IgD-negative memory B cell (primary cell): ENCODE measurements at regions not wholly inside any gene's neighbourhood (a gene's known extent, or its start where the extent isn't known, plus 50 kb on each side); places are given as distances from the start of the nearest gene placed in this dataset.

Experiments used
- H3K27ac Mint-ChIP-seq, 3 donors: one replicate each; pipeline ENCODE4 v1.8.0; 2020 to 2022; ENCODE audit warnings: mild to moderate bottlenecking in 3 of 3, mixed read lengths in 3 of 3, moderate library complexity in 1 of 3
- H3K27me3 Mint-ChIP-seq: one replicate; pipeline ENCODE4 v1.8.0; 2021; ENCODE audit warnings: mixed read lengths
- H3K36me3 Mint-ChIP-seq: one replicate; pipeline ENCODE4 v1.8.0; 2020; ENCODE audit warnings: mild to moderate bottlenecking, mixed read lengths
- H3K4me1 Mint-ChIP-seq, 3 donors: one replicate each; pipeline ENCODE4 v1.8.0; 2020 to 2022; ENCODE audit warnings: mixed read lengths in 3 of 3, mild to moderate bottlenecking in 1 of 3
- H3K4me3 Mint-ChIP-seq, 4 donors: one replicate each; pipeline ENCODE4 v1.8.0; 2020 to 2022; ENCODE audit warnings: mild to moderate bottlenecking in 4 of 4, mixed read lengths in 4 of 4, moderate library complexity in 3 of 4
- H3K9me3 Mint-ChIP-seq, 3 donors: one replicate each; pipeline ENCODE4 v1.8.0; 2020 to 2021; ENCODE audit warnings: mixed read lengths in 3 of 3, mild to moderate bottlenecking in 1 of 3

DNA sequence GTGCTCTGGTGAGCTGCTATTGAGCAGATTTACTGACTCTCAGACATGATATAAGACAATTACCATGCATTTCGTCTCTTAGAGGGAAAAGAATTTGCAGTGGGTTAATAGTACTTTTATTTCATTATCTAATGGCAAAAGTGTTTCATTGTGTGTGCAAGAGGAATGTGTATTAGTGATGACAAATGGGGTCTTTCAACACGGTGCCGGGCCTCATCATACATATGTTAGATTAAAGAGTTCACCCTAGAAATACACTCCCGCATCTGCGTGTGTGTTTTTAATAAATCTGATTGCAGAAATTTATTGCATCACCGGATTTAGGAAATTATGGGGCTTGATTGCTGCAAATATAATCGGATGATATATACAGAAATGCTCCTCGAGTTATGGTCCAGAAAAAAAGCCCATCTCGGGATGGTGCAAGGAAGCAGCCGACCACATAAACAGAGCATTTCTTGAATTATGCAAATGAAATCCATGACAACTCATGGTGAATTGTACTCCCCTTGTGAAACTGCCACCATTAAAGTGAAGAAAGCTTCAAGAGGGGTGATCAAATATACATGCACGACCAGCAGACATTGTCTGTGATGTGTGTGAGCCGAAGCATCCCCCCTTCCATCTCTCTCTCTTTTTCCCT lies 156.0 kb downstream of the PHETA1 start:
- Mint-ChIP-seq H3K36me3 (no peaks in the 10 kb centered on the region), H3K9me3 (no peaks in the 10 kb centered on the region), H3K27me3 (peaks cover 5% of the 10 kb centered on the region), H3K4me1 (peaks cover 0 to 1% (median 0%) of the 10 kb centered on the region in 3 donors), H3K4me3 (no peak overlapping the region), H3K27ac (no peak overlapping the region)

DNA sequence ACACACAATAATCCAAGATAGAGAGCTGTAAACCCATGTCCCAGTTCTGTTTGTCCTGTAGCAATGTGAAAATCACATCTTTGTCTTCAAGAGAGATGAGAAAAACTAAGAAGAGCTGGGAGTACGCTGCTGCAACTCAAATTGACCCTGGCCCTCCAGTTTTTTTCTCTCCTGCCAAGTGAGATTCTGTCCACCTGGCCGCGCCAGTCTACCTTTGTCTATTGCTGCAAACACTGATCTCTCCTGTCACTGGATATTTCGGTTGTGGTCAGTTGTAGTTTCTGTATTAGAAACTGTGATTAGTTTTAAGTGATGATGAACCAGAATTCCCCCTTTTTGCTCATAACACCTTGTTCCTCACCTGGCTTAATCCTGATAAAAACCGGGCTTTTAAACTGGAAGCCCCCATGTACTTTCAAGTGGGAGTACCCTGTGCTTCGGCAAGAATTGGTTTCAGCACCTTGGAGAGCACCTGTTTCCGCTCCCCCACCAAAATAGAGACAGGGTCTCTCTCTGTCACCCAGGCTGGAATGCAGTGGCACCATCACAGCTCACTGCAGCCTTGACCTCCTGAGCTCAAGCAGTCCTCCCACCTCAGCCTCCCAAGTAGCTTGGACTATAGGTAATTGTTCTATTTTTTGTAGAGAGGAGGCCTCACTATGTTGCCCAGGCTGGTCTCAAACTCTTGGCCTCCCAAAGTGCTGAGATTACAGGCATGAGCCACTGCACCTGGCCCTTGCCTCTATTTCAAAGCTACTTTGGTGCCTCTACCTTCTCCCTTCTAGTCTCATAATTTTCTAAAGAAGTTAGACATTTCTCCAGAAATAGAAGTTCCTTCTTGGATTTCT lies 156.8 kb downstream of the PHETA1 start:
- peaks cover 3% of the 10 kb centered on the region for H3K36me3 Mint-ChIP-seq
- H3K4me1 Mint-ChIP-seq, result peaks cover 0 to 1% (median 1%) of the 10 kb centered on the region in 3 donors
- no peak overlapping the region for H3K4me3 Mint-ChIP-seq
- no peak overlapping the region for H3K27ac Mint-ChIP-seq
- peaks cover 5% of the 10 kb centered on the region for H3K27me3 Mint-ChIP-seq
- no peaks in the 10 kb centered on the region for H3K9me3 Mint-ChIP-seq

- Mint-ChIP-seq H3K27ac (no peak overlapping the region), H3K27me3 (peaks cover 7% of the 10 kb centered on the region), H3K9me3 (no peaks in the 10 kb centered on the region), H3K4me1 (peaks cover 0 to 1% (median 0%) of the 10 kb centered on the region in 3 donors), H3K4me3 (no peak overlapping the region), H3K36me3 (peaks cover 3% of the 10 kb centered on the region)
These were observed 159.1 kb downstream of the PHETA1 start for GRCh38 chr12:111209811-111210210.

GRCh38 chr12:111207761-111208160 lies 161.1 kb downstream of the PHETA1 start:
- Mint-ChIP-seq H3K27me3 (peaks cover 8% of the 10 kb centered on the region), H3K4me1 (peaks cover 0 to 1% (median 0%) of the 10 kb centered on the region in 3 donors), H3K27ac (no peak overlapping the region), H3K4me3 (no peak overlapping the region), H3K36me3 (peaks cover 3% of the 10 kb centered on the region), H3K9me3 (no peaks in the 10 kb centered on the region)

- H3K36me3 Mint-ChIP-seq, result peaks cover 3% of the 10 kb centered on the region
- no peak overlapping the region for H3K4me3 Mint-ChIP-seq
- no peak overlapping the region for H3K27ac Mint-ChIP-seq
These were observed 164.1 kb downstream of the PHETA1 start for GRCh38 chr12:111204788-111205241.

DNA sequence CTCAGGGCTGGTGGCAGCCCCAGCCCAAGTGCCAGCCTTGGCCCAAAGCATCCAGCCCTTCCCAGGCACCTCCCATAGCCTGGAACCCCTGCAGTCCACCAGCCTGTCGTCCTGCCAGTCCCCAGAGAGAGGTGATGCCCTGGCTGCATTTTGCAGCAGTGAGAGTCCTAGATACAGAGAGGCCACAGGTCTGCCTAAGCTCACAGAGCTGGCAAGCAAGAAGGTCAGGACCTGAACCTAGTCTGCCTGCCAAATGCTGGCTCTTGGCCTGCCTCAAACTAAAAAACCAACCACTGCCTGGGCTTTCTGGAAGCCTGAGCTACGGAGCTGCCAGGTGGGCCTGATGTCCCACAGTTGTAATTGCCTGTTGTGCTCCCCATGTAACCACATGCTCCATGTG lies 164.9 kb downstream of the PHETA1 start:
- peaks cover 0 to 3% (median 0%) of the 10 kb centered on the region in 3 donors for H3K9me3 Mint-ChIP-seq
- H3K4me1 Mint-ChIP-seq, result peaks cover 0 to 1% (median 0%) of the 10 kb centered on the region in 3 donors
- peaks cover 11% of the 10 kb centered on the region for H3K27me3 Mint-ChIP-seq
- H3K27ac Mint-ChIP-seq, result no peak overlapping the region
- H3K4me3 Mint-ChIP-seq, result no peak overlapping the region
- H3K36me3 Mint-ChIP-seq, result peaks cover 3% of the 10 kb centered on the region

More at GRCh38 chr12:111204788-111205241, 164.1 kb downstream of the PHETA1 start:
- H3K9me3 Mint-ChIP-seq, result peaks cover 0 to 3% (median 0%) of the 10 kb centered on the region in 3 donors
- peaks cover 11% of the 10 kb centered on the region for H3K27me3 Mint-ChIP-seq
- peaks cover 0 to 1% (median 0%) of the 10 kb centered on the region in 3 donors for H3K4me1 Mint-ChIP-seq

DNA sequence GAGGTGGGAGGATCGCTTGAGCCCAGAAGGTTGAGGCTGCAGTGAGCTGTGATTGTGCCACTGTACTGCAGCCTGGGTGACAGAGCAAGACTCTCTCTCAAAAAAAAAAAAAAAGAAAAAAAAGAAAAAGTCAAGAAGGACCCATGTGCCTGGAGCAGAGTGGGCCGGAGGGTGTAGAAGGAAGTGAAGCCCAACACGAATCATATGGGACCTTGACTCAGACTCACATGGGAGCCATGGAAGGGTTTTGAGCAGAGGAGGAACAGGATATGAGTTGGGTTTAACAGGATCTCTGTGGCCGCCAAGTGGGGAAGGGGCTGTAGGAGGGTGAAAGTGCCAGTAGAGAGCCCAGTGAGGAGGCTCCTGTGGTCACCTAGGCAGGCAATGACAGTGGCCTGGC lies 165.4 kb downstream of the PHETA1 start:
- Mint-ChIP-seq H3K4me3 (no peak overlapping the region), H3K27me3 (peaks cover 11% of the 10 kb centered on the region), H3K27ac (no peak overlapping the region), H3K4me1 (peaks cover 0 to 1% (median 0%) of the 10 kb centered on the region in 3 donors), H3K9me3 (peaks cover 0 to 3% (median 0%) of the 10 kb centered on the region in 3 donors), H3K36me3 (peaks cover 3% of the 10 kb centered on the region)

DNA sequence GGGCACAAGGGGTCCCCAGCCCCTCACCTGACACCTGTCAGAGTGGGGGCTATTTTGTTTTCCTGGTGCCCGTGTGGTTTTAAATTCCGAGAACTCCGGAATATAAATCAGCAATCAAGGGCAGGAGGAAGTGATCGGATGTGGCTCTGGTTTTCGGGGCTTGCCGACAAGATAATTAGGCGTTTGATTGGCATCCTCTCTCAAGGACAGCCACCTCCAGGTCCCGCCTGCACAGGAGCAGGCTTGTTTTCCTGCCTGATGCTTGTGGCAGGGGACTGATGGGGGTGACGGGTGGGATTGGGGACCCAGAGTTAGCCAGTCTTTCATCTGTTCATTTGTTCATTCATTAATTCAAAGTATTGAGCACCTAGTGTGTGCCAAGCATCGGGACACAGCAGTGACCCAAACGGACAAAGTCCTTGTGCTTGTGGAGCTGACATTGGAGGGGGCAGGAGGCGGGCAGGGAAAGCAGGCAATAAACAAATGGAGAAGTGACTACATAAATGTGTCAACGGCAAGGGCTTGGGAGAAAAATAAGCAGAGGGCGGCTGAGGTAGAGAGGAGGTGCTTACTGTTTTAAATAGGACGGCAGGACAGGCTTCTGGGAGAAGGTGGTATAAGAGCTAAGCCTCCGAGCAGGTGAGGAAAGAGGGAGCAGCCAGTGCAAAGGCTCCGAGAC lies 166.5 kb downstream of the PHETA1 start:
- H3K27ac Mint-ChIP-seq, result no peak overlapping the region
- H3K4me3 Mint-ChIP-seq, result no peak overlapping the region

GRCh38 chr12:111201495-111202236 lies 167.2 kb downstream of the PHETA1 start:
- H3K4me3 Mint-ChIP-seq, result no peak overlapping the region

More for the DNA sequence above, 166.5 kb downstream of the PHETA1 start:
- Mint-ChIP-seq H3K27me3 (peaks cover 13% of the 10 kb centered on the region), H3K9me3 (peaks cover 0 to 3% (median 0%) of the 10 kb centered on the region in 3 donors), H3K4me1 (no peaks in the 10 kb centered on the region), H3K36me3 (peaks cover 2% of the 10 kb centered on the region)

GRCh38 chr12:111201036-111201435 lies 167.9 kb downstream of the PHETA1 start:
- peaks cover 19% of the 10 kb centered on the region for H3K27me3 Mint-ChIP-seq
- no peak overlapping the region for H3K4me3 Mint-ChIP-seq
- peaks cover 3% of the 10 kb centered on the region for H3K36me3 Mint-ChIP-seq
- H3K4me1 Mint-ChIP-seq, result no peaks in the 10 kb centered on the region
- H3K27ac Mint-ChIP-seq, result no peak overlapping the region
- peaks cover 0 to 3% (median 0%) of the 10 kb centered on the region in 3 donors for H3K9me3 Mint-ChIP-seq

More at GRCh38 chr12:111201495-111202236, 167.2 kb downstream of the PHETA1 start:
- H3K9me3 Mint-ChIP-seq, result peaks cover 0 to 3% (median 0%) of the 10 kb centered on the region in 3 donors
- H3K4me1 Mint-ChIP-seq, result no peaks in the 10 kb centered on the region
- H3K27ac Mint-ChIP-seq, result no peak overlapping the region
- H3K36me3 Mint-ChIP-seq, result peaks cover 3% of the 10 kb centered on the region
- H3K27me3 Mint-ChIP-seq, result peaks cover 15% of the 10 kb centered on the region

DNA sequence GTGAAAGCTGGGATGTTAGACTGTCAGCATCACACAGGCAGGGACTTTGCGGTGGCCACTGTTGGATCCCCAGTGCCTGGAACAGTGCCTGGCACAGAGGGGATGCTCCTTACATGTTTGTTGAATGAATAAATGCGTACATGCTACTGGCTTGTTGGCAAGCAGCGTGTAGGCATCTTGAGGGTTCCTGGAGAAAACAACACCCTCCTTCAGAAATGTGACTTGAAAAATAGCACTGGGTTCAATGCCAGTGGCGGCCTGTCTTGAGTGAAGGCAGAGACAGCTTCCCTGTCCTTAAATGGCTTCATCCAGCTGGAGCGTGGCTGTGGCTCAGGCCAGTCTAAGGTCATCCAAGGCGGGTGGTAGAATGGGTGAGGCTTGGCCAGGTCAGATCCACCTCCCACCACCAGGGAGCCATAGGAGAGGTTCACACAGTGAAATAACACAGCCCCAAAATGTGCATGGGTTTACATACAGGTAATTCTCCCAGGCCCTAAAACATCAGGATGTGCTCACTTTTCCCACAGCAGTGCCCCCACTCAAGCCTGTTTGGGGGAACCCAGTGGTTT lies 171.4 kb downstream of the PHETA1 start:
- Mint-ChIP-seq H3K4me1 (no peaks in the 10 kb centered on the region), H3K9me3 (peaks cover 0 to 3% (median 0%) of the 10 kb centered on the region in 3 donors), H3K27me3 (peaks cover 19% of the 10 kb centered on the region), H3K27ac (no peak overlapping the region), H3K36me3 (peaks cover 3% of the 10 kb centered on the region), H3K4me3 (no peak overlapping the region)

GRCh38 chr12:111196532-111196931 lies 172.4 kb downstream of the PHETA1 start:
- H3K36me3 Mint-ChIP-seq, result peaks cover 3% of the 10 kb centered on the region
- H3K4me3 Mint-ChIP-seq, result no peak overlapping the region
- H3K4me1 Mint-ChIP-seq, result no peaks in the 10 kb centered on the region
- no peak overlapping the region for H3K27ac Mint-ChIP-seq
- peaks cover 18% of the 10 kb centered on the region for H3K27me3 Mint-ChIP-seq
- peaks cover 0 to 2% (median 0%) of the 10 kb centered on the region in 3 donors for H3K9me3 Mint-ChIP-seq

- H3K36me3 Mint-ChIP-seq, result peaks cover 3% of the 10 kb centered on the region
- no peaks in the 10 kb centered on the region for H3K4me1 Mint-ChIP-seq
- peaks cover 0 to 4% (median 0%) of the 10 kb centered on the region in 3 donors for H3K9me3 Mint-ChIP-seq
- peaks cover 17% of the 10 kb centered on the region for H3K27me3 Mint-ChIP-seq
- H3K27ac Mint-ChIP-seq, result no peak overlapping the region
- no peak overlapping the region for H3K4me3 Mint-ChIP-seq
These were observed 173.6 kb downstream of the PHETA1 start for GRCh38 chr12:111195316-111195715.

- peaks cover 17% of the 10 kb centered on the region for H3K27me3 Mint-ChIP-seq
- no peak overlapping the region for H3K4me3 Mint-ChIP-seq
- no peak overlapping the region for H3K27ac Mint-ChIP-seq
- no peaks in the 10 kb centered on the region for H3K4me1 Mint-ChIP-seq
- peaks cover 0 to 5% (median 4%) of the 10 kb centered on the region in 3 donors for H3K9me3 Mint-ChIP-seq
- peaks cover 3% of the 10 kb centered on the region for H3K36me3 Mint-ChIP-seq
These were observed 174.2 kb downstream of the PHETA1 start for GRCh38 chr12:111194703-111195051.
